HCT116 (cell line): ENCODE measurements at regions not wholly inside any gene's neighbourhood (a gene's known extent, or its start where the extent isn't known, plus 50 kb on each side); places are given as distances from the start of the nearest gene placed in this dataset.

Experiments used
- CTCF ChIP-seq, 3 experiments: fragments of 200-600 bp in 1 of 3; sonication (generic) in 1 of 3; IDR thresholded peaks in 2 of 3; conservative IDR thresholded peaks in 1 of 3; 2 replicates each; pipeline ENCODE4 v1.5.1; 2012 to 2017; ENCODE audit warnings: low read depth in 2 of 3, low read length in 2 of 3, antibody characterized with exemption in 1 of 3, borderline replicate concordance in 1 of 3, control low read depth in 1 of 3, mild to moderate bottlenecking in 1 of 3, mixed read lengths in 1 of 3, mixed run types in 1 of 3, moderate library complexity in 1 of 3; ENCODE audit not compliant: insufficient read depth in 1 of 3
- ELF1 ChIP-seq: IDR thresholded peaks from 2 replicates; pipeline ENCODE4 v1.6.1; 2012; ENCODE audit warnings: low read depth, borderline replicate concordance
- EZH2 ChIP-seq: fragments of 200-600 bp; sonication (generic); IDR thresholded peaks from 2 replicates; pipeline ENCODE4 v1.6.1; 2017; ENCODE audit warnings: antibody characterized with exemption, mixed run types
- EZH2phosphoT487 ChIP-seq: fragments of 200-600 bp; IDR thresholded peaks from 2 replicates; pipeline ENCODE4 v1.6.1; 2018; ENCODE audit warnings: antibody characterized with exemption, borderline replicate concordance
- POLR2A ChIP-seq: IDR thresholded peaks from 2 replicates; pipeline ENCODE4 v1.7.0; 2011; ENCODE audit warnings: borderline replicate concordance; ENCODE audit not compliant: insufficient read depth, insufficient read length; ENCODE audit errors: extremely low read depth
- POLR2AphosphoS5 ChIP-seq: IDR thresholded peaks from 2 replicates; pipeline ENCODE4 v1.6.1; 2011; ENCODE audit warnings: mild to moderate bottlenecking, low read depth, low read length, moderate library complexity
- SIN3A ChIP-seq: IDR thresholded peaks from 2 replicates; pipeline ENCODE4 v1.6.1; 2012; ENCODE audit warnings: low read depth
- SP1 ChIP-seq: IDR thresholded peaks from 2 replicates; pipeline ENCODE4 v1.6.1; 2012; ENCODE audit warnings: low read depth
- SRF ChIP-seq: IDR thresholded peaks from 2 replicates; pipeline ENCODE4 v1.6.1; 2012; ENCODE audit warnings: low read depth
- TCF7L2 ChIP-seq: IDR thresholded peaks from 2 replicates; pipeline ENCODE4 v1.7.0; 2011; ENCODE audit warnings: borderline replicate concordance, inconsistent platforms; ENCODE audit not compliant: insufficient read depth, insufficient read length; ENCODE audit errors: extremely low read depth
- YY1 ChIP-seq: IDR thresholded peaks from 2 replicates; pipeline ENCODE4 v1.6.1; 2011; ENCODE audit warnings: low read length, low read depth, moderate library complexity, mild to moderate bottlenecking; ENCODE audit not compliant: insufficient replicate concordance; ENCODE audit errors: extremely low read depth
- ZFX ChIP-seq: fragments of 450-650 bp; IDR thresholded peaks from 2 replicates; pipeline ENCODE4 v1.6.1; 2017

GRCh38 chr3:102745881-102746280, 311.1 kb downstream of the ZPLD1 start:
- TF ChIP-seq SP1 (no peak), POLR2A (no peak), ELF1 (no peak), EZH2phosphoT487 (no peak), EZH2 (no peak), CTCF (IDR thresholded peaks at IDR 0.05 in 2 of 3, conservative IDR thresholded peaks at IDR 0.05 in 1 of 3; ENCODE audit: borderline replicate concordance in 1 of 3, insufficient read depth in 1 of 3, low read depth in 2 of 3, low read length in 2 of 3) (peak; percentile 22 to 38 (median 24); a peak in 4 of 6 replicates), TCF7L2 (no peak), SIN3A (no peak), YY1 (no peak), SRF (no peak), POLR2AphosphoS5 (no peak), ZFX (no peak)
